Liver (tissue), 8 donors: ENCODE measurements at regions not wholly inside any gene's neighbourhood (a gene's known extent, or its start where the extent isn't known, plus 50 kb on each side); places are given as distances from the start of the nearest gene placed in this dataset.

Experiments
- DNase-seq: peaks from one replicate; pipeline ENCODE4 v3.0.0-alpha.2; 2017; ENCODE audit warnings: low spot score
- H3K27ac ChIP-seq, 2 donors: one replicate each; pipeline ENCODE4 v1.7.0; 2013; ENCODE audit warnings: inconsistent platforms in 2 of 2, low read length in 2 of 2, control low read depth in 1 of 2, low read depth in 1 of 2, mild to moderate bottlenecking in 1 of 2
- H3K27me3 ChIP-seq, 4 donors: one replicate each; pipeline versions ENCODE4 v1.6.1 to v1.7.0; 2013; ENCODE audit warnings: low read length in 3 of 4, inconsistent platforms in 1 of 4, mild to moderate bottlenecking in 1 of 4, moderate library complexity in 1 of 4; ENCODE audit not compliant: control insufficient read depth in 4 of 4, insufficient read depth in 4 of 4
- H3K36me3 ChIP-seq, 4 donors: one replicate each; pipeline versions ENCODE4 v1.6.1 to v1.7.0; 2013; ENCODE audit warnings: low read length in 3 of 4, mild to moderate bottlenecking in 3 of 4, low read depth in 1 of 4, moderate library complexity in 1 of 4; ENCODE audit not compliant: control insufficient read depth in 4 of 4, insufficient read depth in 3 of 4
- H3K4me1 ChIP-seq, 4 donors: one replicate each; pipeline versions ENCODE4 v1.6.1 to v1.7.0; 2013; ENCODE audit warnings: low read length in 3 of 4, mild to moderate bottlenecking in 3 of 4, moderate library complexity in 1 of 4; ENCODE audit not compliant: control insufficient read depth in 4 of 4, insufficient read depth in 4 of 4
- H3K4me3 ChIP-seq, 3 donors: one replicate each; pipeline versions ENCODE4 v1.6.1 to v1.7.0; 2013; ENCODE audit warnings: low read length in 3 of 3, control low read depth in 1 of 3, low read depth in 1 of 3, mild to moderate bottlenecking in 1 of 3
- H3K9ac ChIP-seq, 2 donors: one replicate each; pipeline ENCODE4 v1.7.0; 2013; ENCODE audit warnings: low read length in 2 of 2, mild to moderate bottlenecking in 2 of 2, moderate library complexity in 2 of 2, control low read depth in 1 of 2, low read depth in 1 of 2
- H3K9me3 ChIP-seq, 4 donors: one replicate each; pipeline versions ENCODE4 v1.6.1 to v1.7.0; 2013; ENCODE audit warnings: low read length in 3 of 4; ENCODE audit not compliant: control insufficient read depth in 4 of 4
- EGR1 ChIP-seq, 2 donors: IDR thresholded peaks; 2 replicates each; pipeline ENCODE4 v1.6.1; 2016 to 2018; ENCODE audit warnings: antibody characterized with exemption in 2 of 2, low read depth in 2 of 2
- FOXA1 ChIP-seq: IDR thresholded peaks from 2 replicates; pipeline ENCODE4 v1.6.1; 2016; ENCODE audit warnings: antibody characterized with exemption
- FOXA2 ChIP-seq: IDR thresholded peaks from 2 replicates; pipeline ENCODE4 v1.6.1; 2016; ENCODE audit warnings: antibody characterized with exemption
- GABPA ChIP-seq, 2 donors: IDR thresholded peaks in 1 of 2; conservative IDR thresholded peaks in 1 of 2; 2 replicates each; pipeline ENCODE4 v1.6.1; 2016; ENCODE audit warnings: antibody characterized with exemption in 2 of 2, mild to moderate bottlenecking in 1 of 2, moderate library complexity in 1 of 2
- HNF4A ChIP-seq, 2 donors: conservative IDR thresholded peaks; 2 replicates each; pipeline ENCODE4 v1.6.1; 2016; ENCODE audit warnings: antibody characterized with exemption in 2 of 2, mild to moderate bottlenecking in 2 of 2
- HNF4G ChIP-seq: IDR thresholded peaks from 2 replicates; pipeline ENCODE4 v1.6.1; 2016; ENCODE audit warnings: antibody characterized with exemption
- JUND ChIP-seq, 2 donors: IDR thresholded peaks; 2 replicates each; pipeline ENCODE4 v1.6.1; 2016; ENCODE audit warnings: antibody characterized with exemption in 2 of 2
- NR2F2 ChIP-seq: IDR thresholded peaks from 2 replicates; pipeline ENCODE4 v1.6.1; 2016; ENCODE audit warnings: antibody characterized with exemption
- RAD21 ChIP-seq, 2 donors: IDR thresholded peaks; 2 replicates each; pipeline ENCODE4 v1.6.1; 2016; ENCODE audit warnings: antibody characterized with exemption in 2 of 2, mild to moderate bottlenecking in 2 of 2
- RXRA ChIP-seq, 2 donors: IDR thresholded peaks; 2 replicates each; pipeline ENCODE4 v1.6.1; 2017 to 2018; ENCODE audit warnings: antibody characterized with exemption in 2 of 2, mild to moderate bottlenecking in 1 of 2
- SP1 ChIP-seq: IDR thresholded peaks from 2 replicates; pipeline ENCODE4 v1.6.1; 2018; ENCODE audit warnings: antibody characterized with exemption, mild to moderate bottlenecking
- TAF1 ChIP-seq: conservative IDR thresholded peaks from 2 replicates; pipeline ENCODE4 v1.6.1; 2016; ENCODE audit warnings: antibody characterized with exemption, mild to moderate bottlenecking
- YY1 ChIP-seq: IDR thresholded peaks from 2 replicates; pipeline ENCODE4 v1.6.1; 2016; ENCODE audit warnings: antibody characterized with exemption, mild to moderate bottlenecking
- ZBTB33 ChIP-seq: IDR thresholded peaks from 2 replicates; pipeline ENCODE4 v1.6.1; 2016; ENCODE audit warnings: antibody characterized with exemption
- WGBS: extraction: QIAGEN DNeasy Blood & Tissue Kit; methylation state at CpG from one replicate; pipeline ENCODE4 v1.1.7; 2013; 5-methylcytosine and 5-hydroxymethylcytosine counted together
- TF ChIP-seq, protein P1 (sequence below): IDR thresholded peaks from 2 replicates; pipeline ENCODE4 v1.6.1; 2016; ENCODE audit warnings: antibody characterized with exemption
- TF ChIP-seq, protein P2 (sequence below): IDR thresholded peaks from 2 replicates; pipeline ENCODE4 v1.6.1; 2016; ENCODE audit warnings: antibody characterized with exemption
- TF ChIP-seq, protein P3 (sequence below): IDR thresholded peaks from 2 replicates; pipeline ENCODE4 v1.6.1; 2016; ENCODE audit warnings: antibody characterized with exemption, mild to moderate bottlenecking
- TF ChIP-seq, protein P4 (sequence below): fragments of 150-350 bp; IDR thresholded peaks from 2 replicates; pipeline ENCODE4 v1.5.1; 2017; ENCODE audit warnings: improper control_type of control experiment, low read depth, low read length; ENCODE audit not compliant: missing input control
- donor health status: healthy.
- donor health status: healthy.
- donor health status: healthy.
- donor health status: healthy.
- donor health status: healthy.

GRCh38 chr13:104996022-104996421, 1539.4 kb downstream of the EFNB2 start:
- Histone ChIP-seq H3K36me3 (no peaks in the 10 kb centered on the region), H3K4me1 (no peaks in the 10 kb centered on the region), H3K27ac (no peak overlapping the region), H3K9ac (no peak overlapping the region), H3K9me3 (peaks cover 0 to 3% (median 0%) of the 10 kb centered on the region in 4 donors), H3K27me3 (no peaks in the 10 kb centered on the region), H3K4me3 (no peak overlapping the region)
- no peak for DNase-seq
- TF ChIP-seq YY1 (no peak), HNF4G (no peak)
- TF ChIP-seq, protein P1, sequence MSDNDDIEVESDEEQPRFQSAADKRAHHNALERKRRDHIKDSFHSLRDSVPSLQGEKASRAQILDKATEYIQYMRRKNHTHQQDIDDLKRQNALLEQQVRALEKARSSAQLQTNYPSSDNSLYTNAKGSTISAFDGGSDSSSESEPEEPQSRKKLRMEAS, result no peak
- TF ChIP-seq, protein P2, sequence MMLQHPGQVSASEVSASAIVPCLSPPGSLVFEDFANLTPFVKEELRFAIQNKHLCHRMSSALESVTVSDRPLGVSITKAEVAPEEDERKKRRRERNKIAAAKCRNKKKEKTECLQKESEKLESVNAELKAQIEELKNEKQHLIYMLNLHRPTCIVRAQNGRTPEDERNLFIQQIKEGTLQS, result no peak
- WGBS, result 72% methylated on average over 3 of the region's 3 CpGs

DNA sequence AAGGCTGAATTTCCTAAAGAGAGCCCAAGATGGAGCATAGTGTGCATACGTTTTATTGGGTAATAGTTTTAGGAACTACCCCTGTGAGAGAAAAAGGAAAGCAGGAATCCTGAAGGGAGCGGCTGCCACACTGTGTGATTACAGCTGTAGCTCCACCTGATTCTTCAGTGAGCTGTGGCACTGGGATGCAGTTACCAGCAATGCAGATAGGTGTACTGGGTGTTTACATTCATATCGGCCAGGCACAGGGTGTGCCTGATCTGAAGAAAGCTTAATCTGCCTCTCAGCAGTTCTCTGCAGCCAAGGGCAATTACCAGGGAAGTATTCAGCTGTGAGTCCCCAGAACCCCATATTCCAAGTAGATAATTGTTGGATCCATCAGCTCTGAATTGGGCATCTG, 1541.8 kb downstream of the EFNB2 start:
- no peak for TF ChIP-seq SP1
- no peak for TF ChIP-seq NR2F2
- TF ChIP-seq HNF4A (conservative IDR thresholded peaks at IDR 0.05), result no peak
- TF ChIP-seq FOXA2, result no peak
- TF ChIP-seq RXRA (IDR thresholded peaks at IDR 0.05), result no peak
- TF ChIP-seq GABPA (IDR thresholded peaks at IDR 0.05 in 1 of 2, conservative IDR thresholded peaks at IDR 0.05 in 1 of 2), result no peak
- TF ChIP-seq YY1, result no peak
- TF ChIP-seq, protein P3, sequence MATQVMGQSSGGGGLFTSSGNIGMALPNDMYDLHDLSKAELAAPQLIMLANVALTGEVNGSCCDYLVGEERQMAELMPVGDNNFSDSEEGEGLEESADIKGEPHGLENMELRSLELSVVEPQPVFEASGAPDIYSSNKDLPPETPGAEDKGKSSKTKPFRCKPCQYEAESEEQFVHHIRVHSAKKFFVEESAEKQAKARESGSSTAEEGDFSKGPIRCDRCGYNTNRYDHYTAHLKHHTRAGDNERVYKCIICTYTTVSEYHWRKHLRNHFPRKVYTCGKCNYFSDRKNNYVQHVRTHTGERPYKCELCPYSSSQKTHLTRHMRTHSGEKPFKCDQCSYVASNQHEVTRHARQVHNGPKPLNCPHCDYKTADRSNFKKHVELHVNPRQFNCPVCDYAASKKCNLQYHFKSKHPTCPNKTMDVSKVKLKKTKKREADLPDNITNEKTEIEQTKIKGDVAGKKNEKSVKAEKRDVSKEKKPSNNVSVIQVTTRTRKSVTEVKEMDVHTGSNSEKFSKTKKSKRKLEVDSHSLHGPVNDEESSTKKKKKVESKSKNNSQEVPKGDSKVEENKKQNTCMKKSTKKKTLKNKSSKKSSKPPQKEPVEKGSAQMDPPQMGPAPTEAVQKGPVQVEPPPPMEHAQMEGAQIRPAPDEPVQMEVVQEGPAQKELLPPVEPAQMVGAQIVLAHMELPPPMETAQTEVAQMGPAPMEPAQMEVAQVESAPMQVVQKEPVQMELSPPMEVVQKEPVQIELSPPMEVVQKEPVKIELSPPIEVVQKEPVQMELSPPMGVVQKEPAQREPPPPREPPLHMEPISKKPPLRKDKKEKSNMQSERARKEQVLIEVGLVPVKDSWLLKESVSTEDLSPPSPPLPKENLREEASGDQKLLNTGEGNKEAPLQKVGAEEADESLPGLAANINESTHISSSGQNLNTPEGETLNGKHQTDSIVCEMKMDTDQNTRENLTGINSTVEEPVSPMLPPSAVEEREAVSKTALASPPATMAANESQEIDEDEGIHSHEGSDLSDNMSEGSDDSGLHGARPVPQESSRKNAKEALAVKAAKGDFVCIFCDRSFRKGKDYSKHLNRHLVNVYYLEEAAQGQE, result no peak
- no peak for TF ChIP-seq RAD21 (IDR thresholded peaks at IDR 0.05)
- TF ChIP-seq, protein P2, result no peak
- no peak for TF ChIP-seq JUND (IDR thresholded peaks at IDR 0.05)
- TF ChIP-seq, protein P1, result no peak
- no peak for TF ChIP-seq TAF1
- TF ChIP-seq HNF4G, result no peak
- no peak for TF ChIP-seq FOXA1
- TF ChIP-seq, protein P4, sequence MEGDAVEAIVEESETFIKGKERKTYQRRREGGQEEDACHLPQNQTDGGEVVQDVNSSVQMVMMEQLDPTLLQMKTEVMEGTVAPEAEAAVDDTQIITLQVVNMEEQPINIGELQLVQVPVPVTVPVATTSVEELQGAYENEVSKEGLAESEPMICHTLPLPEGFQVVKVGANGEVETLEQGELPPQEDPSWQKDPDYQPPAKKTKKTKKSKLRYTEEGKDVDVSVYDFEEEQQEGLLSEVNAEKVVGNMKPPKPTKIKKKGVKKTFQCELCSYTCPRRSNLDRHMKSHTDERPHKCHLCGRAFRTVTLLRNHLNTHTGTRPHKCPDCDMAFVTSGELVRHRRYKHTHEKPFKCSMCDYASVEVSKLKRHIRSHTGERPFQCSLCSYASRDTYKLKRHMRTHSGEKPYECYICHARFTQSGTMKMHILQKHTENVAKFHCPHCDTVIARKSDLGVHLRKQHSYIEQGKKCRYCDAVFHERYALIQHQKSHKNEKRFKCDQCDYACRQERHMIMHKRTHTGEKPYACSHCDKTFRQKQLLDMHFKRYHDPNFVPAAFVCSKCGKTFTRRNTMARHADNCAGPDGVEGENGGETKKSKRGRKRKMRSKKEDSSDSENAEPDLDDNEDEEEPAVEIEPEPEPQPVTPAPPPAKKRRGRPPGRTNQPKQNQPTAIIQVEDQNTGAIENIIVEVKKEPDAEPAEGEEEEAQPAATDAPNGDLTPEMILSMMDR, result no peak
- no peak for TF ChIP-seq ZBTB33
- TF ChIP-seq EGR1 (IDR thresholded peaks at IDR 0.05; ENCODE audit: low read depth in 2 of 2), result no peak
- no peaks in the 10 kb centered on the region for H3K27me3 ChIP-seq
- no peak overlapping the region for H3K4me3 ChIP-seq
- H3K27ac ChIP-seq, result no peak overlapping the region
- H3K9me3 ChIP-seq, result peaks cover 0 to 3% (median 0%) of the 10 kb centered on the region in 4 donors
- H3K4me1 ChIP-seq, result no peaks in the 10 kb centered on the region
- 59% methylated on average over 3 of the region's 3 CpGs for WGBS
- no peak for DNase-seq
- no peak overlapping the region for H3K9ac ChIP-seq
- no peaks in the 10 kb centered on the region for H3K36me3 ChIP-seq
